Nephron progenitor cell (in vitro differentiated cells): ENCODE measurements at regions not wholly inside any gene's neighbourhood (a gene's known extent, or its start where the extent isn't known, plus 50 kb on each side); places are given as distances from the start of the nearest gene placed in this dataset.

Experiments used
- DNase-seq: peaks from one replicate; pipeline ENCODE4 v3.0.0; 2021
- H3K27ac Mint-ChIP-seq: 2 replicates; pipeline ENCODE4 v1.8.0; 2021; ENCODE audit warnings: mild to moderate bottlenecking, moderate library complexity, mixed read lengths
- H3K27me3 Mint-ChIP-seq: 2 replicates; pipeline ENCODE4 v1.8.0; 2021; ENCODE audit warnings: mild to moderate bottlenecking, low read depth, mixed read lengths; ENCODE audit not compliant: poor library complexity
- H3K36me3 Mint-ChIP-seq: 2 replicates; pipeline ENCODE4 v1.8.0; 2021; ENCODE audit warnings: low read depth, mixed read lengths
- H3K4me1 Mint-ChIP-seq: 2 replicates; pipeline ENCODE4 v1.8.0; 2021; ENCODE audit warnings: mixed read lengths
- H3K4me3 Mint-ChIP-seq: 2 replicates; pipeline ENCODE4 v1.8.0; 2021; ENCODE audit warnings: mild to moderate bottlenecking, moderate library complexity, mixed read lengths
- H3K9me3 Mint-ChIP-seq: 2 replicates; pipeline ENCODE4 v1.8.0; 2021; ENCODE audit warnings: mild to moderate bottlenecking, moderate library complexity, mixed read lengths
- TF ChIP-seq, protein P1 (sequence below): fragments of 200-600 bp; sonication (generic); IDR thresholded peaks from 2 replicates; pipeline ENCODE4 v1.5.0; 2021; ENCODE audit warnings: antibody characterized with exemption

DNA sequence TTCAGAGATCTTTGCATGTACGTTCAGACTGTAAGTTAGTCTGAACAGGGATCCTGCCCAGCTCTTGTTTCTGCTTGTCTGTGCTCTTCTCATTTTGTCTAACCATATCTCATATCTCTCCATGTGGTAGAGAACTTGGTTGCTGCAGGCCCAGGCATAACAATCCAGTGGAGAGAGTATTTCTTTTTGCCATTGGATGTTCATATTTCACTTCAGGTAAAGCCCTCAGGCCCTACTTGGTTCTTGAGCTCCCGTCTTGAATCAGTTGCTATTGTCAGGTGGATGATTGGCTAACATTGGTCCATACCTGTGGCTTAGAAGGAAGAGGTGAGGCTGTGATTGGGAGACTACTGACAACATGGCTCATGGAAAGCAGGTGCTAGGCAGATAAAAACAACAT lies 357.7 kb upstream of the FLRT2 start:
- DNase-seq, result no peak
- H3K9me3 Mint-ChIP-seq, result no peaks in the 10 kb centered on the region
- no peaks in the 10 kb centered on the region for H3K4me1 Mint-ChIP-seq
- H3K36me3 Mint-ChIP-seq, result no peaks in the 10 kb centered on the region
- TF ChIP-seq, protein P1, sequence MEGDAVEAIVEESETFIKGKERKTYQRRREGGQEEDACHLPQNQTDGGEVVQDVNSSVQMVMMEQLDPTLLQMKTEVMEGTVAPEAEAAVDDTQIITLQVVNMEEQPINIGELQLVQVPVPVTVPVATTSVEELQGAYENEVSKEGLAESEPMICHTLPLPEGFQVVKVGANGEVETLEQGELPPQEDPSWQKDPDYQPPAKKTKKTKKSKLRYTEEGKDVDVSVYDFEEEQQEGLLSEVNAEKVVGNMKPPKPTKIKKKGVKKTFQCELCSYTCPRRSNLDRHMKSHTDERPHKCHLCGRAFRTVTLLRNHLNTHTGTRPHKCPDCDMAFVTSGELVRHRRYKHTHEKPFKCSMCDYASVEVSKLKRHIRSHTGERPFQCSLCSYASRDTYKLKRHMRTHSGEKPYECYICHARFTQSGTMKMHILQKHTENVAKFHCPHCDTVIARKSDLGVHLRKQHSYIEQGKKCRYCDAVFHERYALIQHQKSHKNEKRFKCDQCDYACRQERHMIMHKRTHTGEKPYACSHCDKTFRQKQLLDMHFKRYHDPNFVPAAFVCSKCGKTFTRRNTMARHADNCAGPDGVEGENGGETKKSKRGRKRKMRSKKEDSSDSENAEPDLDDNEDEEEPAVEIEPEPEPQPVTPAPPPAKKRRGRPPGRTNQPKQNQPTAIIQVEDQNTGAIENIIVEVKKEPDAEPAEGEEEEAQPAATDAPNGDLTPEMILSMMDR, result no peak
- no peak overlapping the region for H3K4me3 Mint-ChIP-seq
- no peak overlapping the region for H3K27ac Mint-ChIP-seq
- no peaks in the 10 kb centered on the region for H3K27me3 Mint-ChIP-seq

DNA sequence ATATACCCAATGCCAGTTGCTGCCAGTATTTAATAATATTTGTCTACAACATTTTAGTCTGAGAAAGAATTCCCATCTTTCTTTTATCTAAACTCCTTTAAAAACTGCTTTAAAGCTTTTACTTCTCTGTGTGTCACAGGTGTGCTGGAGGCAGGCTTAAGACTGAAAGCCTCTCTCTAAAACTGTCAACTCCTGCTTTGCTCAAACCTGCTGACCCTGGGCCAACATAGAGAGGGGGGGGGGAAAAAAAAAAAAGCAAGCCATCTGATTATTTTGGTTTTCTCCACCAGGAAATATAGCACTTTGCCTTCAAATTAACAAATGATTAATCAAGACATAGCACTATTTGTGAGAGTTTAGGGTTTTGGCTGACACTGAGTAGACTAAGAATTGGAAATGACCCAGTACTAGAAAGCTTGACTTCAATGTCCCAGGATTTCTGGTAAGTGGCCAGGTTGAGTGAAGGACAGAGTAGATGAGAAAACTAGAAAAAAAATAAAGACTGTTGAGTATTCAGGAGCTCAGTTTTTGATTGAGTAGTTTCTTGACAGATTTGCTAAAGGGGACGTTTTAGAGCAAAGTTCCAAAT lies 357.0 kb upstream of the FLRT2 start:
- Mint-ChIP-seq H3K36me3 (no peaks in the 10 kb centered on the region), H3K9me3 (no peaks in the 10 kb centered on the region), H3K27ac (peak overlapping the region; percentile 17), H3K4me1 (no peaks in the 10 kb centered on the region), H3K4me3 (no peak overlapping the region), H3K27me3 (no peaks in the 10 kb centered on the region)
- TF ChIP-seq, protein P1, result no peak
- DNase-seq, result no peak

DNA sequence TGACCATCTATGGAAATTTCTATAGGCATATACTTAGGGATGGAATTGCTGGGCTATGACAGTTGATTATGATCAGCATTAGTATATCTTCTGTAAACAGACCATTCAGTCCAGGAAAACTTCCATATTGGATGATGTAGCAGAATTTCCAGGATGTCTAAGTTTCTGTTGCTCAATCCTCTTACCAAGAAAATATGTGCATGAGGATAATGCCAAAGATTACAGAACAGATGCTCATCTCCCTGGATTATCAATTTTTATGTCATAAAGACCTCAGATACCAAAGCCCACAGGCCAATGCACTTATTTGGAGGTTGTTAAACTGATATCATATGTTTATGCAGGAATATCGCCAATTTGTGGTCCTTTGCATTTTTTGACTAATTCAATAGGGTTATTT lies 354.4 kb upstream of the FLRT2 start:
- no peak for DNase-seq
- Mint-ChIP-seq H3K4me3 (no peak overlapping the region), H3K4me1 (no peaks in the 10 kb centered on the region), H3K27ac (no peak overlapping the region), H3K36me3 (no peaks in the 10 kb centered on the region), H3K27me3 (no peaks in the 10 kb centered on the region), H3K9me3 (peaks cover 17% of the 10 kb centered on the region)
- TF ChIP-seq, protein P1, result no peak

DNA sequence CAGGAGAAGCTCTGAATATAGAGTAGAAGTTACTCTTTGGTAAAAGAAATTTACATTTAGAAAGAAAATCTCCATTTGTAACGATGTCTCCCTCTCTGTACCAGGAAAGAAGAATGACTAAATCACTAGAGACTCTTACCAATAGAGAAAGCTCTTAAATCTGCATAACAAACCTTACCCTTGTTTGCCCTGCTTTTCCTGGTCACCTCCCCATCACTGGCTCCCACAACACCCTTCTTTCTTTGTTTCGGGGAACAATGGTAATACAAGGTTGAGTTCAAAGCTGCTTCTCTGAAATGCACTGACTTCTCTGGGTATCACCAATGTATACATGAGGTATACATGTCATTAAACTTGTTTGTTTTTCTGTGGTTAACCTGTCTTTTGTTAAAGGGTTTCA lies 351.1 kb upstream of the FLRT2 start:
- Mint-ChIP-seq H3K27ac (no peak overlapping the region), H3K27me3 (no peaks in the 10 kb centered on the region), H3K4me3 (no peak overlapping the region), H3K36me3 (no peaks in the 10 kb centered on the region), H3K9me3 (peaks cover 17% of the 10 kb centered on the region), H3K4me1 (peaks cover 8% of the 10 kb centered on the region)
- TF ChIP-seq, protein P1, result no peak
- DNase-seq, result no peak

DNA sequence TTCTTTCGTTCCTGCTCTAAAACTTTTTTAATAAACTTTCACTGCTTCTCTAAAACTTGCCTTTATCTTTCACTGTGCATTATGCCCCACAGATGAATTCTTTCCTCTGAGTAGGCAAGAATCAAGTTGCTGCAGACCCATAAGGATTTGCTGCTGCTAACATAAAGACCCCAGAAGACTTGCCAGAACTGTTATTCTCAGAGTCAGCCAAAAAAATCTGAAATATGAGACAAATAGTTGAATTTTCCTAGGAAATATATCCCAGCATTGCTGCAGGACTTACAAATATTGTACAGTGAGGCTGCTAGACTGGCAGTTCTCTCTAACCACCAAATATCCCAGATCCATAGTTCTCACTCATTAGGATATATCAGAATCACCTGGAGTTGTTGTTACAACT lies 349.1 kb upstream of the FLRT2 start:
- no peaks in the 10 kb centered on the region for H3K36me3 Mint-ChIP-seq
- no peak for DNase-seq
- TF ChIP-seq, protein P1, result no peak
- no peak overlapping the region for H3K27ac Mint-ChIP-seq
- H3K4me1 Mint-ChIP-seq, result peaks cover 9% of the 10 kb centered on the region
- H3K27me3 Mint-ChIP-seq, result no peaks in the 10 kb centered on the region
- H3K4me3 Mint-ChIP-seq, result no peak overlapping the region
- H3K9me3 Mint-ChIP-seq, result peaks cover 17% of the 10 kb centered on the region

DNA sequence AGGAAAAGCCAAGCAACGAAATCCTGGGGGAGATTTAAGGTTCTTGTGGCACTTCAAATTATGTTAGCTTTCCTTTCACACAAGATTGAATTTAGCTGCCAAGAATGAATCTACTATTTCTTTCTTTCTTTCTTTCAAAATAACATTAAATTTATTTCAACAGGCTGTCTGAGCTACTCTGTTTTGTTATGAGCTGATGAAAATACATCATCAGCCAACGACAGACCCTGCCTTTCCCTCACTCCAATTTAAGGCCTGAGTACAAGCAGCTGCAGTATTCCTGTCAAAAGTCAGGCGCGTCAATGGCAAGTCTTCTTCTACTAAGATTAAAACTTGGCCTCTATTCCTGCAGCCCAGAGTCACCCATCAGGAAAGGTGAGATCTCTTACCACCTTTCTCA lies 347.7 kb upstream of the FLRT2 start:
- H3K4me1 Mint-ChIP-seq, result peaks cover 15% of the 10 kb centered on the region
- no peaks in the 10 kb centered on the region for H3K27me3 Mint-ChIP-seq
- H3K27ac Mint-ChIP-seq, result peak overlapping the region; percentile 56
- no peak for DNase-seq
- no peaks in the 10 kb centered on the region for H3K36me3 Mint-ChIP-seq
- TF ChIP-seq, protein P1, result no peak
- H3K4me3 Mint-ChIP-seq, result no peak overlapping the region
- peaks cover 17% of the 10 kb centered on the region for H3K9me3 Mint-ChIP-seq
